CD14-positive monocyte (primary cell): ENCODE measurements at regions not wholly inside any gene's neighbourhood (a gene's known extent, or its start where the extent isn't known, plus 50 kb on each side); places are given as distances from the start of the nearest gene placed in this dataset.

ENCODE experiments used
- DNase-seq, 3 donors: peaks; one replicate each; pipeline ENCODE4 v3.0.0-alpha.2; 2011 to 2022
- H2AFZ ChIP-seq: 2 replicates; pipeline ENCODE4 v1.6.0; 2012; ENCODE audit warnings: mild to moderate bottlenecking, low read depth, low read length, inconsistent platforms; ENCODE audit not compliant: insufficient read depth, poor library complexity, severe bottlenecking
- H3K27ac ChIP-seq, 2 donors: 1 replicate in 1 of 2; 2 replicates in 1 of 2; pipeline ENCODE4 v1.5.1; 2012 to 2013; ENCODE audit warnings: low read length in 2 of 2, control low read depth in 1 of 2, inconsistent platforms in 1 of 2, low read depth in 1 of 2, mild to moderate bottlenecking in 1 of 2
- H3K27me3 ChIP-seq, 2 donors: one replicate each; pipeline versions ENCODE4 v1.6.0 to v1.6.1; 2011 to 2013; ENCODE audit warnings: low read length in 2 of 2; ENCODE audit not compliant: control insufficient read depth in 2 of 2, insufficient read depth in 2 of 2
- H3K36me3 ChIP-seq, 2 donors: replicated peaks in 1 of 2; 1 replicate in 1 of 2; 2 replicates in 1 of 2; pipeline versions ENCODE4 v1.5.1 to v1.6.1; 2012 to 2013; ENCODE audit warnings: low read length in 2 of 2, control low read depth in 1 of 2, inconsistent platforms in 1 of 2, mild to moderate bottlenecking in 1 of 2; ENCODE audit not compliant: insufficient read depth in 2 of 2, control insufficient read depth in 1 of 2
- H3K4me1 ChIP-seq, 2 donors: 1 replicate in 1 of 2; 2 replicates in 1 of 2; pipeline versions ENCODE4 v1.5.1 to v1.6.1; 2012 to 2013; ENCODE audit warnings: low read length in 2 of 2, control low read depth in 1 of 2, inconsistent platforms in 1 of 2, mild to moderate bottlenecking in 1 of 2, moderate library complexity in 1 of 2; ENCODE audit not compliant: insufficient read depth in 2 of 2, control insufficient read depth in 1 of 2
- H3K4me2 ChIP-seq: replicated peaks from 2 replicates; pipeline ENCODE3; 2012; ENCODE audit warnings: low read length, moderate library complexity, mild to moderate bottlenecking; ENCODE audit not compliant: poor library complexity, severe bottlenecking; ENCODE audit errors: extremely low read depth
- H3K4me3 ChIP-seq, 3 experiments: fragments of 200-600 bp in 1 of 3; sonication (generic) in 1 of 3; replicated peaks in 1 of 3; 1 replicate in 2 of 3; 2 replicates in 1 of 3; pipeline ENCODE4 v1.5.1; 2011 to 2013; ENCODE audit warnings: low read length in 3 of 3, mild to moderate bottlenecking in 3 of 3, control low read depth in 2 of 3, low read depth in 2 of 3, inconsistent platforms in 1 of 3, moderate library complexity in 1 of 3
- H3K79me2 ChIP-seq: 2 replicates; pipeline ENCODE4 v1.6.0; 2012; ENCODE audit warnings: mild to moderate bottlenecking, control low read depth, inconsistent platforms, low read length, moderate library complexity; ENCODE audit not compliant: insufficient read depth
- H3K9ac ChIP-seq: 2 replicates; pipeline ENCODE4 v1.6.0; 2017; ENCODE audit warnings: low read length, mild to moderate bottlenecking; ENCODE audit not compliant: insufficient read depth, poor library complexity, severe bottlenecking
- H3K9me3 ChIP-seq, 2 donors: replicated peaks in 1 of 2; 1 replicate in 1 of 2; 2 replicates in 1 of 2; pipeline versions ENCODE4 v1.5.1 to v1.6.1; 2012 to 2013; ENCODE audit warnings: low read length in 2 of 2, control low read depth in 1 of 2; ENCODE audit not compliant: control insufficient read depth in 1 of 2, insufficient read depth in 1 of 2
- H4K20me1 ChIP-seq: 2 replicates; pipeline ENCODE4 v1.6.0; 2012; ENCODE audit warnings: mild to moderate bottlenecking, low read length, control low read depth, moderate library complexity; ENCODE audit not compliant: insufficient read depth
- H3K27ac Mint-ChIP-seq, 7 donors: one replicate each; pipeline ENCODE4 v1.8.0; 2020; ENCODE audit warnings: mild to moderate bottlenecking in 7 of 7, mixed read lengths in 7 of 7, moderate library complexity in 6 of 7, inconsistent platforms in 2 of 7
- H3K27me3 Mint-ChIP-seq, 3 donors: one replicate each; pipeline ENCODE4 v1.8.0; 2021 to 2022; ENCODE audit warnings: low read depth in 3 of 3, mild to moderate bottlenecking in 3 of 3, mixed read lengths in 3 of 3, moderate library complexity in 3 of 3, inconsistent platforms in 1 of 3
- H3K36me3 Mint-ChIP-seq, 2 donors: one replicate each; pipeline ENCODE4 v1.8.0; 2020; ENCODE audit warnings: mixed read lengths in 2 of 2, inconsistent platforms in 1 of 2, mild to moderate bottlenecking in 1 of 2
- H3K4me1 Mint-ChIP-seq: one replicate; pipeline ENCODE4 v1.8.0; 2020; ENCODE audit warnings: mild to moderate bottlenecking, mixed read lengths
- H3K4me3 Mint-ChIP-seq, 2 donors: one replicate each; pipeline ENCODE4 v1.8.0; 2020; ENCODE audit warnings: mild to moderate bottlenecking in 2 of 2, mixed read lengths in 2 of 2, moderate library complexity in 1 of 2
- H3K9me3 Mint-ChIP-seq, 7 donors: one replicate each; pipeline ENCODE4 v1.8.0; 2020 to 2022; ENCODE audit warnings: mixed read lengths in 7 of 7, mild to moderate bottlenecking in 6 of 7, moderate library complexity in 6 of 7, inconsistent platforms in 2 of 7
- WGBS: methylation state at CpG from one replicate; pipeline ENCODE4 v1.1.5; 2013; ENCODE audit warnings: missing lambda C conversion rate; ENCODE audit not compliant: insufficient coverage; 5-methylcytosine and 5-hydroxymethylcytosine counted together
- intact Hi-C, 2 donors: fragments of 100-400 bp; cut with micrococcal nuclease; formaldehyde crosslinking; loops; one replicate each; pipeline versions ENCODE4 v1.15.0 to v1.15.1; 2023
- TF ChIP-seq, protein P1 (sequence below): fragments of 200-600 bp; IDR thresholded peaks from one replicate; pipeline ENCODE4 v1.8.0; 2022; ENCODE audit warnings: antibody characterized with exemption, mild to moderate bottlenecking

DNA sequence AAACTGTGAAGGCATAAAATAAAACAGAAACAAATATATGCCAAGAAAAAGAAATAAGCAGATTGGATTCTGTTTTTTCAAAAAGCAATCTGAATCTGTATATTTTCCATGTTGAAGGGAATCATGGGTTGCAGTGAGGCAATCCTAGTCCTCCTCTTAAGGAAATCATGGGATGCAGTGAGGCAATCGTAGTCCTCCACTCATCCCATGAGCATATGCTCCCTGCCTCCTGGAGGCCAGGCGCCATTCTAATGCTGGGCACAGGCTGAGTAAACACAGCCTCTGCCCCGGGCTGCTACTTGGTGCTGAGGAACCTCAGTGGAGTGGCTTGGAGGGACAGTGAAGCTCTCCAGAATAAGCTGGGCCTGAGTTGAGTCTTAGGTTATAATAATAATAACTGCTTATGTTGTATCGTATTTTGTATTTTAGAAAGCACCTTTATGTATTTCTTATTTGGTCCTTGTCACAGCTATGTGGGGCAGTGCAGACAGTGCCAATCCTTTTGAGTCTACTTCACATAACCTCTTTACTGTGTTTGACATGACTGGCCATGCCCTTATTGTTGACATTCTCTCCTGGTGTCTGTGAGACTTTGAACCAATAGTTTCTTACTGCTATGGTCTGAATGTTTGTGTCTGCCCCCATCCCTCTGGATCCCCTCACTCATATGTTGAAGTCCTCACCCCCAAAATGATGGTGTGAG is 56.6 kb upstream of the CITED2 start:
- Histone ChIP-seq H3K9me3 (peaks cover 6 to 8% of the 10 kb centered on the region in 2 donors), H3K4me3 (no peak overlapping the region), H3K36me3 (no peaks in the 10 kb centered on the region), H3K9ac (no peak overlapping the region), H3K79me2 (no peaks in the 10 kb centered on the region), H3K4me1 (peaks cover 22% of the 10 kb centered on the region in 2 donors), H2AFZ (no peak overlapping the region), H3K27me3 (no peaks in the 10 kb centered on the region), H4K20me1 (no peaks in the 10 kb centered on the region), H3K4me2 (no peak overlapping the region), H3K27ac (no peak overlapping the region)
- Mint-ChIP-seq H3K27me3 (peaks cover 0 to 1% (median 0%) of the 10 kb centered on the region in 3 donors), H3K9me3 (peaks cover 6 to 14% (median 9%) of the 10 kb centered on the region in 7 donors), H3K27ac (no peak overlapping the region), H3K4me3 (no peak overlapping the region), H3K4me1 (peaks cover 23% of the 10 kb centered on the region), H3K36me3 (peaks cover 0 to 2% of the 10 kb centered on the region in 2 donors)
- intact Hi-C loops = no loop called here
- TF ChIP-seq, protein P1, sequence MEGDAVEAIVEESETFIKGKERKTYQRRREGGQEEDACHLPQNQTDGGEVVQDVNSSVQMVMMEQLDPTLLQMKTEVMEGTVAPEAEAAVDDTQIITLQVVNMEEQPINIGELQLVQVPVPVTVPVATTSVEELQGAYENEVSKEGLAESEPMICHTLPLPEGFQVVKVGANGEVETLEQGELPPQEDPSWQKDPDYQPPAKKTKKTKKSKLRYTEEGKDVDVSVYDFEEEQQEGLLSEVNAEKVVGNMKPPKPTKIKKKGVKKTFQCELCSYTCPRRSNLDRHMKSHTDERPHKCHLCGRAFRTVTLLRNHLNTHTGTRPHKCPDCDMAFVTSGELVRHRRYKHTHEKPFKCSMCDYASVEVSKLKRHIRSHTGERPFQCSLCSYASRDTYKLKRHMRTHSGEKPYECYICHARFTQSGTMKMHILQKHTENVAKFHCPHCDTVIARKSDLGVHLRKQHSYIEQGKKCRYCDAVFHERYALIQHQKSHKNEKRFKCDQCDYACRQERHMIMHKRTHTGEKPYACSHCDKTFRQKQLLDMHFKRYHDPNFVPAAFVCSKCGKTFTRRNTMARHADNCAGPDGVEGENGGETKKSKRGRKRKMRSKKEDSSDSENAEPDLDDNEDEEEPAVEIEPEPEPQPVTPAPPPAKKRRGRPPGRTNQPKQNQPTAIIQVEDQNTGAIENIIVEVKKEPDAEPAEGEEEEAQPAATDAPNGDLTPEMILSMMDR = no peak
- DNase-seq = no peak
- WGBS = 100% methylated on average over 1 of the region's 4 CpGs

GRCh38 chr6:139429580-139430145 is 55.2 kb upstream of the CITED2 start:
- peaks cover 6 to 8% of the 10 kb centered on the region in 2 donors for H3K9me3 ChIP-seq
- H3K4me1 ChIP-seq = peaks cover 22% of the 10 kb centered on the region in 2 donors
- Mint-ChIP-seq H3K27ac (peak overlapping the region in 6 of 7 donors; percentile 10 to 79 (median 56)), H3K27me3 (peaks cover 0 to 1% (median 0%) of the 10 kb centered on the region in 3 donors), H3K4me1 (peaks cover 25% of the 10 kb centered on the region), H3K4me3 (no peak overlapping the region), H3K36me3 (peaks cover 0 to 2% of the 10 kb centered on the region in 2 donors), H3K9me3 (peaks cover 6 to 14% (median 9%) of the 10 kb centered on the region in 7 donors)
- DNase-seq = peak; percentile 30 to 43 (median 41)
- TF ChIP-seq, protein P1 = no peak
- no peak overlapping the region for H3K4me2 ChIP-seq
- H3K36me3 ChIP-seq = no peaks in the 10 kb centered on the region
- no peak overlapping the region for H3K9ac ChIP-seq
- H3K4me3 ChIP-seq = no peak overlapping the region
- intact Hi-C loops = no loop called here
- H4K20me1 ChIP-seq = no peaks in the 10 kb centered on the region
- H3K27me3 ChIP-seq = no peaks in the 10 kb centered on the region
- no peak overlapping the region for H3K27ac ChIP-seq
- H2AFZ ChIP-seq = peak overlapping the region; percentile 71
- H3K79me2 ChIP-seq = no peaks in the 10 kb centered on the region
- 0% methylated on average over 1 of the region's 7 CpGs for WGBS
